ENCODE measurements at regions not wholly inside any gene's neighbourhood (a gene's known extent, or its start where the extent isn't known, plus 50 kb on each side); places are given as distances from the start of the nearest gene placed in this dataset.

DNA sequence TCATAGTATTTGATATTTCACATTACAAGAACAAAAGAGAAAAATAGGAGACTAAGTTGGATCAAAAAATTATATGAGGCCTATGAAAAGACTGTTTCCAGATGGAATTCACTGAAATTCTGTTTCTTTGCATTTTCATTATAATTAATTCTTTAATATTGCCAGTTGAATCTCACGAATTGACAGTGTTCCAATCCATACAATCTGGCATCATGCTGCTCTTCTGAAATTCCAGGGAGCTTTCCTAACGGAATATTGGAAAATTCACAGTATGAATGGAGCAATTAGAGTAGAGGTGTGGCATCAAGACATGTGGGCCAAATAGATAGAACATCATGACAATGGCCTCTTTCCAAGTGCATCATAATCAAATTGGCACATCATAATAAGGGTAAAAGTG, 1178.9 kb upstream of the WWC1 start:
- no peaks in the 10 kb centered on the region for H3K4me1 Mint-ChIP-seq
- peaks cover 5% of the 10 kb centered on the region for H3K9me3 Mint-ChIP-seq (ENCODE audit: insufficient read depth)
- ChIA-PET CTCF (no interaction called here), POLR2A (no interaction called here)
- no peak overlapping the region for H3K4me3 Mint-ChIP-seq
- H3K36me3 ChIP-seq (replicated peaks in 1 of 2; ENCODE audit: control extremely low read depth in 1 of 2, control insufficient read depth in 1 of 2, extremely low read depth in 1 of 2, insufficient read depth in 2 of 2, low read length in 1 of 2) = no peaks in the 10 kb centered on the region
- no peak for DNase-seq
- no peaks in the 10 kb centered on the region for H3K9me3 ChIP-seq (ENCODE audit: control extremely low read depth in 1 of 3, control insufficient read depth in 2 of 3, insufficient read depth in 1 of 3, low read length in 2 of 3)
- no peak overlapping the region for H3K4me2 ChIP-seq (replicated peaks; ENCODE audit: low read depth, low read length, poor library complexity, severe bottlenecking)
- no peaks in the 10 kb centered on the region for H3K79me2 ChIP-seq (ENCODE audit: control insufficient read depth, insufficient read depth, low read length)
- ATAC-seq (ENCODE audit: low read depth) = no peak
- TF ChIP-seq, protein P1, sequence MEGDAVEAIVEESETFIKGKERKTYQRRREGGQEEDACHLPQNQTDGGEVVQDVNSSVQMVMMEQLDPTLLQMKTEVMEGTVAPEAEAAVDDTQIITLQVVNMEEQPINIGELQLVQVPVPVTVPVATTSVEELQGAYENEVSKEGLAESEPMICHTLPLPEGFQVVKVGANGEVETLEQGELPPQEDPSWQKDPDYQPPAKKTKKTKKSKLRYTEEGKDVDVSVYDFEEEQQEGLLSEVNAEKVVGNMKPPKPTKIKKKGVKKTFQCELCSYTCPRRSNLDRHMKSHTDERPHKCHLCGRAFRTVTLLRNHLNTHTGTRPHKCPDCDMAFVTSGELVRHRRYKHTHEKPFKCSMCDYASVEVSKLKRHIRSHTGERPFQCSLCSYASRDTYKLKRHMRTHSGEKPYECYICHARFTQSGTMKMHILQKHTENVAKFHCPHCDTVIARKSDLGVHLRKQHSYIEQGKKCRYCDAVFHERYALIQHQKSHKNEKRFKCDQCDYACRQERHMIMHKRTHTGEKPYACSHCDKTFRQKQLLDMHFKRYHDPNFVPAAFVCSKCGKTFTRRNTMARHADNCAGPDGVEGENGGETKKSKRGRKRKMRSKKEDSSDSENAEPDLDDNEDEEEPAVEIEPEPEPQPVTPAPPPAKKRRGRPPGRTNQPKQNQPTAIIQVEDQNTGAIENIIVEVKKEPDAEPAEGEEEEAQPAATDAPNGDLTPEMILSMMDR (IDR thresholded peaks at IDR 0.05) = no peak
- TF ChIP-seq EZH2 (IDR thresholded peaks at IDR 0.05; ENCODE audit: borderline replicate concordance, insufficient read depth, low read depth, low read length, poor library complexity, severe bottlenecking) = no peak
- H3K4me3 ChIP-seq (ENCODE audit: control extremely low read depth in 1 of 5, extremely low read depth in 1 of 5, insufficient read depth in 1 of 5, low read depth in 2 of 5, low read length in 4 of 5) = no peak overlapping the region
- H3K27me3 Mint-ChIP-seq = no peaks in the 10 kb centered on the region
- no peak overlapping the region for H3K9ac ChIP-seq (ENCODE audit: low read length)
- WGBS (ENCODE audit: insufficient coverage) = no CpG with 5 or more reads among the region's 2 CpGs
- H4K20me1 ChIP-seq (ENCODE audit: control insufficient read depth, insufficient read depth, low read length, poor library complexity, severe bottlenecking) = no peaks in the 10 kb centered on the region
- H3K27ac Mint-ChIP-seq = no peak overlapping the region
- H2AFZ ChIP-seq (ENCODE audit: insufficient read depth, low read depth, low read length, poor library complexity, severe bottlenecking) = no peak overlapping the region
- intact Hi-C loops (cut with micrococcal nuclease) = no loop called here
- no peaks in the 10 kb centered on the region for H3K4me1 ChIP-seq (ENCODE audit: control insufficient read depth in 2 of 2, insufficient read depth in 2 of 2, low read length in 2 of 2)
- H3K27me3 ChIP-seq (replicated peaks in 1 of 4; ENCODE audit: control extremely low read depth in 1 of 4, control insufficient read depth in 3 of 4, insufficient read depth in 4 of 4, low read length in 3 of 4) = no peaks in the 10 kb centered on the region
- H3K27ac ChIP-seq (ENCODE audit: low read length in 2 of 2) = no peak overlapping the region

DNA sequence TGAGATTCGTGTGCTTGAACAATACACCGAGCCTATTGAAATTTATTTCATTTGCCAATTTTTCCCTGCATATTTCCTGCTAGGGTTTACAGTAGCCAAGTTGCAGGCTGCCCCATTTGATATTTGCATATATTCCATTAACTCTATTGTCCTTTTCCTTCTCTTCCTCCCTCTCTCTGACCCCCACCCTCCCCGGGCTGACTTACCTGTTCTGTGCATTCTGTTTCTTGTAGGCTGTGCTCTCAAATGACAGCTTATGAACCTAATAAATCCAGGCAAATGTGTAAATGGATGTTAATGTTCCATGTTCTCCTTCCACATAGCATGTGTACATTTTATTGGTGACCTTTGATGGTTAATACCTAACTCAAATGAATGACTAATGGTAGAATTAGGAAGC, 1169.2 kb upstream of the WWC1 start:
- ChIA-PET POLR2A (no interaction called here), CTCF (no interaction called here)
- Histone ChIP-seq H3K4me3 (ENCODE audit: control extremely low read depth in 1 of 5, extremely low read depth in 1 of 5, insufficient read depth in 1 of 5, low read depth in 2 of 5, low read length in 4 of 5) (no peak overlapping the region), H3K36me3 (replicated peaks in 1 of 2; ENCODE audit: control extremely low read depth in 1 of 2, control insufficient read depth in 1 of 2, extremely low read depth in 1 of 2, insufficient read depth in 2 of 2, low read length in 1 of 2) (no peaks in the 10 kb centered on the region), H3K4me2 (replicated peaks; ENCODE audit: low read depth, low read length, poor library complexity, severe bottlenecking) (no peak overlapping the region), H3K27ac (ENCODE audit: low read length in 2 of 2) (no peak overlapping the region), H2AFZ (ENCODE audit: insufficient read depth, low read depth, low read length, poor library complexity, severe bottlenecking) (no peak overlapping the region), H3K9ac (ENCODE audit: low read length) (no peak overlapping the region), H3K27me3 (replicated peaks in 1 of 4; ENCODE audit: control extremely low read depth in 1 of 4, control insufficient read depth in 3 of 4, insufficient read depth in 4 of 4, low read length in 3 of 4) (no peaks in the 10 kb centered on the region), H3K79me2 (ENCODE audit: control insufficient read depth, insufficient read depth, low read length) (no peaks in the 10 kb centered on the region), H4K20me1 (ENCODE audit: control insufficient read depth, insufficient read depth, low read length, poor library complexity, severe bottlenecking) (no peaks in the 10 kb centered on the region), H3K9me3 (ENCODE audit: control extremely low read depth in 1 of 3, control insufficient read depth in 2 of 3, insufficient read depth in 1 of 3, low read length in 2 of 3) (peaks cover 0 to 3% (median 0%) of the 10 kb centered on the region in 3 donors), H3K4me1 (ENCODE audit: control insufficient read depth in 2 of 2, insufficient read depth in 2 of 2, low read length in 2 of 2) (no peaks in the 10 kb centered on the region)
- Mint-ChIP-seq H3K9me3 (ENCODE audit: insufficient read depth) (no peaks in the 10 kb centered on the region), H3K4me3 (no peak overlapping the region), H3K27me3 (no peaks in the 10 kb centered on the region), H3K27ac (no peak overlapping the region), H3K4me1 (no peaks in the 10 kb centered on the region)
- DNase-seq (no peak), ATAC-seq (ENCODE audit: low read depth) (no peak)
- intact Hi-C loops (cut with micrococcal nuclease) = no loop called here
- WGBS (ENCODE audit: insufficient coverage) = 100% methylated on average over 1 of the region's 3 CpGs
- TF ChIP-seq, protein P1 (IDR thresholded peaks at IDR 0.05) = no peak
- TF ChIP-seq EZH2 (IDR thresholded peaks at IDR 0.05; ENCODE audit: borderline replicate concordance, insufficient read depth, low read depth, low read length, poor library complexity, severe bottlenecking) = no peak
